HepG2 (cell line): ENCODE measurements at regions not wholly inside any gene's neighbourhood (a gene's known extent, or its start where the extent isn't known, plus 50 kb on each side); places are given as distances from the start of the nearest gene placed in this dataset.

Source experiments
- ATAC-seq: fragments of 200-7000 bp; cut with Tn5 transposase; 3 replicates; pipeline ENCODE4 v1.9.1; 2020; ENCODE audit warnings: mild to moderate bottlenecking, moderate library complexity
- BruUV-seq: library from RNA; stranded (reverse); fragments of 400-500 nt; replicated peaks from 2 replicates; lab custom pipeline; 2021; lab: Mats Ljungman, UMichigan
- CTCF ChIA-PET: fragments of 300-600 bp; formaldehyde crosslinking; extraction: SDS; loops from one replicate; lab custom pipeline; 2021; ENCODE audit warnings: low total read pairs, inconsistent platforms, low intra/inter-chr PET ratio; lab: Yijun Ruan, JAX
- POLR2A ChIA-PET: fragments of 350-600 bp; sonication (Branson Sonifier 250); formaldehyde crosslinking; loops from one replicate; lab custom pipeline; 2020; ENCODE audit warnings: antibody characterized with exemption, inconsistent platforms; lab: Yijun Ruan, JAX
- DNase-seq: peaks from one replicate; pipeline ENCODE4 v3.0.0-alpha.2; 2015; ENCODE audit warnings: low spot score
- FAIRE-seq: peaks from 3 replicates; lab custom pipeline; 2011; peaks lifted over from hg19 to GRCh38; lab: Jason Lieb, UNC
- H2AFZ ChIP-seq: one replicate; pipeline ENCODE4 v1.6.1; 2011; ENCODE audit warnings: low read length, inconsistent platforms
- H3K27ac ChIP-seq: fragments of 300-600 bp; 3 replicates; pipeline ENCODE4 v1.8.0; 2011; ENCODE audit warnings: mixed run types, mild to moderate bottlenecking, mixed read lengths, low read length, inconsistent platforms; ENCODE audit not compliant: insufficient read depth; ENCODE audit errors: extremely low read length
- H3K27me3 ChIP-seq, 2 experiments: fragments of 200-600 bp in 1 of 2; 2 replicates in 1 of 2; 3 replicates in 1 of 2; pipeline versions ENCODE4 v1.6.0 to v1.8.0; 2011; ENCODE audit warnings: low read length in 2 of 2, mild to moderate bottlenecking in 2 of 2, moderate library complexity in 2 of 2, inconsistent platforms in 1 of 2; ENCODE audit not compliant: insufficient read depth in 2 of 2, control insufficient read depth in 1 of 2
- H3K36me3 ChIP-seq, 2 experiments: fragments of 200-600 bp in 1 of 2; replicated peaks in 1 of 2; 2 replicates in 1 of 2; 3 replicates in 1 of 2; pipeline versions ENCODE4 v1.5.1 to v1.8.0; 2011; ENCODE audit warnings: low read length in 2 of 2, inconsistent platforms in 1 of 2; ENCODE audit not compliant: insufficient read depth in 2 of 2, control insufficient read depth in 1 of 2
- H3K4me1 ChIP-seq: 2 replicates; pipeline ENCODE4 v1.5.1; 2012; ENCODE audit warnings: low read length, inconsistent platforms; ENCODE audit not compliant: insufficient read depth
- H3K4me2 ChIP-seq: 2 replicates; pipeline ENCODE4 v1.6.0; 2011; ENCODE audit warnings: low read depth, low read length, inconsistent platforms
- H3K4me3 ChIP-seq, 3 experiments: fragments of 200-600 bp in 1 of 3; sonication (generic), shearing (Covaris generic) in 1 of 3; replicated peaks in 1 of 3; 2 replicates each; pipeline ENCODE4 v1.5.1; 2011 to 2016; ENCODE audit warnings: low read length in 3 of 3, inconsistent platforms in 2 of 3, low read depth in 2 of 3, mild to moderate bottlenecking in 2 of 3, control low read depth in 1 of 3, mixed read lengths in 1 of 3; ENCODE audit not compliant: insufficient read depth in 1 of 3
- H3K79me2 ChIP-seq: one replicate; pipeline ENCODE4 v1.6.1; 2011; ENCODE audit warnings: low read length, inconsistent platforms; ENCODE audit not compliant: insufficient read depth
- H3K9ac ChIP-seq: 2 replicates; pipeline ENCODE4 v1.6.0; 2011; ENCODE audit warnings: mild to moderate bottlenecking, low read depth, low read length, inconsistent platforms; ENCODE audit not compliant: insufficient read depth
- H3K9me3 ChIP-seq: 2 replicates; pipeline ENCODE4 v1.5.1; 2012; ENCODE audit warnings: mild to moderate bottlenecking, low read length
- H4K20me1 ChIP-seq: 2 replicates; pipeline ENCODE4 v1.6.0; 2011; ENCODE audit warnings: inconsistent platforms, mild to moderate bottlenecking, low read length, moderate library complexity; ENCODE audit not compliant: insufficient read depth
- SMC3 ChIP-seq: IDR thresholded peaks from 2 replicates; pipeline ENCODE4 v1.6.1; 2011; ENCODE audit warnings: low read length, improper control_type of control experiment
- STAG1 ChIP-seq: sonication (generic); formaldehyde crosslinking; IDR thresholded peaks from 2 replicates; pipeline ENCODE4 v1.4.0; 2020; ENCODE audit warnings: missing genetic modification reagents
- ZNF20 ChIP-seq: sonication (generic); formaldehyde crosslinking; IDR thresholded peaks from 2 replicates; pipeline ENCODE4 v1.4.0; 2020; ENCODE audit warnings: mild to moderate bottlenecking, moderate library complexity, missing genetic modification reagents
- WGBS: methylation state at CpG from one replicate; pipeline ENCODE4 v1.1.6; 2017; ENCODE audit warnings: low lambda C conversion rate; 5-methylcytosine and 5-hydroxymethylcytosine counted together
- in situ Hi-C: cut with HindIII; loops from 2 replicates; pipeline ENCODE4 v1.10.0; 2017; ENCODE audit warnings: low pct_unique_long_range_greater_than_20kb; ENCODE audit not compliant: extremely low pct_ligation_motif_present
- intact Hi-C: fragments of 100-400 bp; cut with micrococcal nuclease; formaldehyde crosslinking; loops from one replicate; pipeline ENCODE4 v1.10.0; 2022; ENCODE audit not compliant: unreplicated experiment
- TF ChIP-seq, protein P1 (sequence below): sonication (generic); formaldehyde crosslinking; IDR thresholded peaks from 2 replicates; pipeline ENCODE4 v1.4.0; 2020; ENCODE audit warnings: missing genetic modification reagents, borderline replicate concordance
- TF ChIP-seq, protein P2 (sequence below): sonication (generic); formaldehyde crosslinking; conservative IDR thresholded peaks from 2 replicates; pipeline ENCODE4 v1.5.0; 2020; ENCODE audit warnings: missing genetic modification reagents
- TF ChIP-seq, protein P3 (sequence below): sonication (generic); formaldehyde crosslinking; IDR thresholded peaks from 2 replicates; pipeline ENCODE4 v1.5.0; 2020; ENCODE audit warnings: mild to moderate bottlenecking, missing genetic modification reagents, moderate library complexity

DNA sequence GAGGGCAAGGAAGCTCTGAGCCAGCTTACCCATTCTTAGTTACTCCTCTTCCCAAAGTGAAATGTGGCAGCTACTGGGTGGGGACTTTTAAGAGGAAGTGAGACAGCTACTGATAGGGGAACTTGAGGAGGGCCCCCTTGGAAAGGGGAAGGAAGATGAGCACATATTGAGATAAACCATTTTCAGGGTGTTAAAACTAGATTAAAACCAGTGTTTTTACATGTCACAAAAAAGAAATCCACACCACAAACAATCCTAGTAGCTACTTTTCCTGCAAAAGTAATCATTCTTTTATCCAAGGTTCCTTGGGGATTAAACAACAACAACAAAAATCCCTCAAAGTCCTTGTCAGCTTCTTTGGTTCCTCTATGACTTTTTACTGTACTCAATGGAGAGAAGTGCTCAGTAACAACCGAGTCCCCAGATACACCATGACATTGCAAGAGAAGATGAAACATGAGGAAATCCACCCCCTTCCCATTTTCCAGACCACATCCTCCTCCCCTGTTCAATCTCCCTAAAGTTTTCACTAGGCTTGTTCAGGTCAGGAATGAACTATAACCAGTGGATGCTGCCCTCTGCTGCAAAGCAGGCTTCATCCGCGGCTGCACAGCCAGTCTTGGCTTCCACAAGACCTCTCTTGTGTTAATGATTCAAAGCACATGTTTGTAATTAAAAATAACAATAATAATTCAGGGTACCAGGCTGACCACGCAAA is 113.5 kb upstream of the TMEM164 start:
- FAIRE-seq, result no peak

More for the DNA sequence above, 113.5 kb upstream of the TMEM164 start:
- no peaks in the 10 kb centered on the region for H3K27me3 ChIP-seq
- H3K4me3 ChIP-seq, result no peak overlapping the region
- ChIA-PET CTCF (interaction anchor here (1.8 to 3.1 kb wide), 2 partner anchors 177 to 404 kb away, joined by 9 to 10 read pairs; no protein-coding TSS in a partner anchor), POLR2A (no interaction called here)
- no peak overlapping the region for H3K27ac ChIP-seq
- in situ Hi-C loops, result loop anchor here (5.0 to 10.0 kb wide), 2 partner anchors 155 to 402 kb away; partner anchors contain the start of gene ACSL4
- DNase-seq, result peak; percentile 21
- no peak overlapping the region for H2AFZ ChIP-seq
- H3K36me3 ChIP-seq, result no peaks in the 10 kb centered on the region
- peak; percentile 88 for ATAC-seq
- peak overlapping the region; percentile 75; the same call in 1 of the 2 replicates for H3K4me2 ChIP-seq
- intact Hi-C loops, result loop anchor here (5.0 kb wide), 1 partner anchor 402 kb away; no protein-coding TSS in a partner anchor
- TF ChIP-seq, protein P1, sequence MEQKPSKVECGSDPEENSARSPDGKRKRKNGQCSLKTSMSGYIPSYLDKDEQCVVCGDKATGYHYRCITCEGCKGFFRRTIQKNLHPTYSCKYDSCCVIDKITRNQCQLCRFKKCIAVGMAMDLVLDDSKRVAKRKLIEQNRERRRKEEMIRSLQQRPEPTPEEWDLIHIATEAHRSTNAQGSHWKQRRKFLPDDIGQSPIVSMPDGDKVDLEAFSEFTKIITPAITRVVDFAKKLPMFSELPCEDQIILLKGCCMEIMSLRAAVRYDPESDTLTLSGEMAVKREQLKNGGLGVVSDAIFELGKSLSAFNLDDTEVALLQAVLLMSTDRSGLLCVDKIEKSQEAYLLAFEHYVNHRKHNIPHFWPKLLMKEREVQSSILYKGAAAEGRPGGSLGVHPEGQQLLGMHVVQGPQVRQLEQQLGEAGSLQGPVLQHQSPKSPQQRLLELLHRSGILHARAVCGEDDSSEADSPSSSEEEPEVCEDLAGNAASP (CRISPR knock-in tag), result no peak
- TF ChIP-seq STAG1 (CRISPR knock-in tag) (peak; percentile 77), ZNF20 (CRISPR knock-in tag) (no peak), SMC3 (peak; percentile 28; the same call in 1 of the 2 replicates)
- TF ChIP-seq, protein P2, sequence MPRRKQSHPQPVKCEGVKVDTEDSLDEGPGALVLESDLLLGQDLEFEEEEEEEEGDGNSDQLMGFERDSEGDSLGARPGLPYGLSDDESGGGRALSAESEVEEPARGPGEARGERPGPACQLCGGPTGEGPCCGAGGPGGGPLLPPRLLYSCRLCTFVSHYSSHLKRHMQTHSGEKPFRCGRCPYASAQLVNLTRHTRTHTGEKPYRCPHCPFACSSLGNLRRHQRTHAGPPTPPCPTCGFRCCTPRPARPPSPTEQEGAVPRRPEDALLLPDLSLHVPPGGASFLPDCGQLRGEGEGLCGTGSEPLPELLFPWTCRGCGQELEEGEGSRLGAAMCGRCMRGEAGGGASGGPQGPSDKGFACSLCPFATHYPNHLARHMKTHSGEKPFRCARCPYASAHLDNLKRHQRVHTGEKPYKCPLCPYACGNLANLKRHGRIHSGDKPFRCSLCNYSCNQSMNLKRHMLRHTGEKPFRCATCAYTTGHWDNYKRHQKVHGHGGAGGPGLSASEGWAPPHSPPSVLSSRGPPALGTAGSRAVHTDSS, result no peak
- TF ChIP-seq, protein P3, sequence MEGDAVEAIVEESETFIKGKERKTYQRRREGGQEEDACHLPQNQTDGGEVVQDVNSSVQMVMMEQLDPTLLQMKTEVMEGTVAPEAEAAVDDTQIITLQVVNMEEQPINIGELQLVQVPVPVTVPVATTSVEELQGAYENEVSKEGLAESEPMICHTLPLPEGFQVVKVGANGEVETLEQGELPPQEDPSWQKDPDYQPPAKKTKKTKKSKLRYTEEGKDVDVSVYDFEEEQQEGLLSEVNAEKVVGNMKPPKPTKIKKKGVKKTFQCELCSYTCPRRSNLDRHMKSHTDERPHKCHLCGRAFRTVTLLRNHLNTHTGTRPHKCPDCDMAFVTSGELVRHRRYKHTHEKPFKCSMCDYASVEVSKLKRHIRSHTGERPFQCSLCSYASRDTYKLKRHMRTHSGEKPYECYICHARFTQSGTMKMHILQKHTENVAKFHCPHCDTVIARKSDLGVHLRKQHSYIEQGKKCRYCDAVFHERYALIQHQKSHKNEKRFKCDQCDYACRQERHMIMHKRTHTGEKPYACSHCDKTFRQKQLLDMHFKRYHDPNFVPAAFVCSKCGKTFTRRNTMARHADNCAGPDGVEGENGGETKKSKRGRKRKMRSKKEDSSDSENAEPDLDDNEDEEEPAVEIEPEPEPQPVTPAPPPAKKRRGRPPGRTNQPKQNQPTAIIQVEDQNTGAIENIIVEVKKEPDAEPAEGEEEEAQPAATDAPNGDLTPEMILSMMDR (CRISPR knock-in tag), result peak; percentile 68
- 0% methylated on average over 4 of the region's 4 CpGs for WGBS
- no peaks in the 10 kb centered on the region for H4K20me1 ChIP-seq
- BruUV-seq, result no TSS peak
- peaks cover 46% of the 10 kb centered on the region for H3K4me1 ChIP-seq
- no peaks in the 10 kb centered on the region for H3K79me2 ChIP-seq
- no peak overlapping the region for H3K9ac ChIP-seq
- no peaks in the 10 kb centered on the region for H3K9me3 ChIP-seq
